CD4-positive, alpha-beta T cell (primary cell): ENCODE measurements at regions not wholly inside any gene's neighbourhood (a gene's known extent, or its start where the extent isn't known, plus 50 kb on each side); places are given as distances from the start of the nearest gene placed in this dataset.
A peak's percentile ranks its signal among the peaks of the same experiment; 100 is the strongest.

Experiments
- ATAC-seq: fragments of 200-7000 bp; cut with Tn5 transposase; one replicate; pipeline ENCODE4 v1.10.0; 2022; ENCODE audit warnings: mild to moderate bottlenecking; ENCODE audit not compliant: poor library complexity
- CTCF ChIA-PET: fragments of 350-600 bp; sonication (Branson Sonifier 250); formaldehyde crosslinking; loops from one replicate; lab custom pipeline; 2021; ENCODE audit warnings: antibody characterized with exemption, inconsistent platforms; lab: Charles Lee
- POLR2A ChIA-PET: fragments of 350-600 bp; sonication (Branson Sonifier 250); formaldehyde crosslinking; loops from one replicate; lab custom pipeline; 2021; ENCODE audit warnings: antibody characterized with exemption, inconsistent platforms; lab: Charles Lee
- DNase-seq, 14 experiments: peaks; one replicate each; pipeline ENCODE4 v3.0.0-alpha.2; 2013 to 2020; ENCODE audit warnings: mixed read lengths in 2 of 14
- H3K27ac ChIP-seq, 2 donors: one replicate each; pipeline versions ENCODE4 v1.5.1 to v1.7.0; 2013; ENCODE audit warnings: low read length in 2 of 2, low read depth in 1 of 2, mild to moderate bottlenecking in 1 of 2
- H3K27me3 ChIP-seq, 2 experiments: 1 replicate in 1 of 2; 2 replicates in 1 of 2; pipeline versions ENCODE4 v1.6.1 to v1.7.0; 2013; ENCODE audit warnings: low read length in 2 of 2, control low read depth in 1 of 2, mild to moderate bottlenecking in 1 of 2, moderate library complexity in 1 of 2; ENCODE audit not compliant: insufficient read depth in 2 of 2, control insufficient read depth in 1 of 2
- H3K36me3 ChIP-seq: one replicate; pipeline ENCODE4 v1.6.1; 2013; ENCODE audit warnings: low read length, control low read depth; ENCODE audit not compliant: insufficient read depth
- H3K4me1 ChIP-seq: one replicate; pipeline ENCODE4 v1.6.1; 2013; ENCODE audit warnings: low read length, control low read depth; ENCODE audit not compliant: insufficient read depth
- H3K4me3 ChIP-seq: one replicate; pipeline ENCODE4 v1.5.1; 2013; ENCODE audit warnings: mild to moderate bottlenecking, low read length, moderate library complexity
- H3K9me3 ChIP-seq, 2 experiments: 1 replicate in 1 of 2; 2 replicates in 1 of 2; pipeline versions ENCODE4 v1.6.1 to v1.7.0; 2013; ENCODE audit warnings: low read length in 2 of 2, mild to moderate bottlenecking in 2 of 2, control low read depth in 1 of 2, moderate library complexity in 1 of 2; ENCODE audit not compliant: control insufficient read depth in 1 of 2, insufficient read depth in 1 of 2
- H3K27ac Mint-ChIP-seq: one replicate; pipeline ENCODE4 v1.8.0; 2020; ENCODE audit warnings: mixed read lengths
- H3K27me3 Mint-ChIP-seq: one replicate; pipeline ENCODE4 v1.8.0; 2021; ENCODE audit warnings: mixed read lengths
- H3K36me3 Mint-ChIP-seq: one replicate; pipeline ENCODE4 v1.8.0; 2021; ENCODE audit warnings: low read depth, mixed read lengths
- H3K4me1 Mint-ChIP-seq: one replicate; pipeline ENCODE4 v1.8.0; 2021; ENCODE audit warnings: low read depth, mixed read lengths
- H3K4me3 Mint-ChIP-seq: one replicate; pipeline ENCODE4 v1.8.0; 2020; ENCODE audit warnings: mild to moderate bottlenecking, mixed read lengths
- H3K9me3 Mint-ChIP-seq: one replicate; pipeline ENCODE4 v1.8.0; 2020; ENCODE audit warnings: mixed read lengths
- intact Hi-C, 2 experiments: fragments of 100-400 bp; cut with DNase I in 1 of 2; cut with micrococcal nuclease in 1 of 2; formaldehyde crosslinking; loops; one replicate each; pipeline versions ENCODE4 v1.15.1 to v1.9.0; 2023 to 2025; cut with DNase I, micrococcal nuclease
- TF ChIP-seq, protein P1 (sequence below): fragments of 200-600 bp; IDR thresholded peaks from one replicate; pipeline ENCODE4 v1.8.0; 2022; ENCODE audit warnings: antibody characterized with exemption, mild to moderate bottlenecking

DNA sequence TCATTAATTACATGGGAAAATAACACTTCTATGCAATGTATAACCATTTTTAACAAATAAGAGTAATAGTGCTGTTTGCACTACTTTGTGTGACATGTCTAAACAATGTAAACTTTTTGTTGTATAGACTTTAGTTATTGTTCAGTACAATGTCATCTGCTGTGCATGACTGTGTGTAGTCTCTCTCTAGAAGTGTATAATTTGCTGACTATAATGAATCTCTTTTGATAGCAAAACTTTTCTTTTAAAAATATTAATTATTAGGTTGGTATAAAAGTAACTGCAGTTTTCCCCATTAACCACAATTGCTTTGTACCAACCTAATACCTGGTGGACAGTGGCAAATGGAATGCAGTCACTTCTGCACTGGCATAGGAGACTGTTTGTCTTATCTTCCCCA, 124.2 kb upstream of the SGK1 start:
- Mint-ChIP-seq H3K36me3 (no peaks in the 10 kb centered on the region), H3K4me1 (peaks cover 7% of the 10 kb centered on the region), H3K4me3 (no peak overlapping the region), H3K27me3 (no peaks in the 10 kb centered on the region), H3K9me3 (no peaks in the 10 kb centered on the region), H3K27ac (no peak overlapping the region)
- Histone ChIP-seq H3K36me3 (no peaks in the 10 kb centered on the region), H3K27ac (no peak overlapping the region), H3K9me3 (no peaks in the 10 kb centered on the region), H3K27me3 (no peaks in the 10 kb centered on the region), H3K4me1 (peaks cover 4% of the 10 kb centered on the region), H3K4me3 (no peak overlapping the region)
- TF ChIP-seq, protein P1, sequence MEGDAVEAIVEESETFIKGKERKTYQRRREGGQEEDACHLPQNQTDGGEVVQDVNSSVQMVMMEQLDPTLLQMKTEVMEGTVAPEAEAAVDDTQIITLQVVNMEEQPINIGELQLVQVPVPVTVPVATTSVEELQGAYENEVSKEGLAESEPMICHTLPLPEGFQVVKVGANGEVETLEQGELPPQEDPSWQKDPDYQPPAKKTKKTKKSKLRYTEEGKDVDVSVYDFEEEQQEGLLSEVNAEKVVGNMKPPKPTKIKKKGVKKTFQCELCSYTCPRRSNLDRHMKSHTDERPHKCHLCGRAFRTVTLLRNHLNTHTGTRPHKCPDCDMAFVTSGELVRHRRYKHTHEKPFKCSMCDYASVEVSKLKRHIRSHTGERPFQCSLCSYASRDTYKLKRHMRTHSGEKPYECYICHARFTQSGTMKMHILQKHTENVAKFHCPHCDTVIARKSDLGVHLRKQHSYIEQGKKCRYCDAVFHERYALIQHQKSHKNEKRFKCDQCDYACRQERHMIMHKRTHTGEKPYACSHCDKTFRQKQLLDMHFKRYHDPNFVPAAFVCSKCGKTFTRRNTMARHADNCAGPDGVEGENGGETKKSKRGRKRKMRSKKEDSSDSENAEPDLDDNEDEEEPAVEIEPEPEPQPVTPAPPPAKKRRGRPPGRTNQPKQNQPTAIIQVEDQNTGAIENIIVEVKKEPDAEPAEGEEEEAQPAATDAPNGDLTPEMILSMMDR: no peak
- no peak for ATAC-seq
- ChIA-PET POLR2A (no interaction called here), CTCF (no interaction called here)
- intact Hi-C loops: loop anchor here in 1 of 2 experiments (5.0 kb wide), 1 partner anchor 260 kb away; no protein-coding TSS in a partner anchor
- DNase-seq: no peak

- Histone ChIP-seq H3K27me3 (no peaks in the 10 kb centered on the region), H3K4me3 (no peak overlapping the region), H3K9me3 (no peaks in the 10 kb centered on the region), H3K4me1 (peaks cover 9% of the 10 kb centered on the region), H3K27ac (no peak overlapping the region), H3K36me3 (no peaks in the 10 kb centered on the region)
- Mint-ChIP-seq H3K27me3 (no peaks in the 10 kb centered on the region), H3K36me3 (no peaks in the 10 kb centered on the region), H3K4me1 (peaks cover 28% of the 10 kb centered on the region), H3K9me3 (no peaks in the 10 kb centered on the region), H3K4me3 (no peak overlapping the region), H3K27ac (no peak overlapping the region)
- CTCF ChIA-PET: interaction anchor here (1.0 kb wide), 1 partner anchor 202 kb away, joined by 3 read pairs; no protein-coding TSS in a partner anchor
- DNase-seq: no peak
- intact Hi-C loops: no loop called here
- TF ChIP-seq, protein P1: no peak
- POLR2A ChIA-PET: no interaction called here
- ATAC-seq: no peak
These were observed 120.9 kb upstream of the SGK1 start for GRCh38 chr6:134438837-134439236.

- H3K36me3 ChIP-seq: no peaks in the 10 kb centered on the region
- ChIA-PET POLR2A (no interaction called here), CTCF (interaction anchor here (1.0 to 2.5 kb wide), 3 partner anchors 28 to 259 kb away, joined by 3 to 9 read pairs (median 5); no protein-coding TSS in a partner anchor)
- Mint-ChIP-seq H3K9me3 (no peaks in the 10 kb centered on the region), H3K4me3 (no peak overlapping the region), H3K36me3 (no peaks in the 10 kb centered on the region), H3K27ac (no peak overlapping the region), H3K4me1 (peaks cover 28% of the 10 kb centered on the region), H3K27me3 (no peaks in the 10 kb centered on the region)
- intact Hi-C loops: no loop called here
- H3K4me3 ChIP-seq: no peak overlapping the region
- DNase-seq (peak in 2 of 14 experiments; percentile 57 to 66), ATAC-seq (no peak)
- H3K27ac ChIP-seq: no peak overlapping the region
- TF ChIP-seq, protein P1: no peak
- H3K4me1 ChIP-seq: peaks cover 9% of the 10 kb centered on the region
- H3K27me3 ChIP-seq: no peaks in the 10 kb centered on the region
- H3K9me3 ChIP-seq: no peaks in the 10 kb centered on the region
These were observed 119.5 kb upstream of the SGK1 start for GRCh38 chr6:134437376-134437775.
